DOHH2 (cell line): ENCODE measurements at regions not wholly inside any gene's neighbourhood (a gene's known extent, or its start where the extent isn't known, plus 50 kb on each side); places are given as distances from the start of the nearest gene placed in this dataset.
"Not testable (repeated sequence)": the region's sequence is repeated elsewhere in the genome, so short reads cannot be mapped to it uniquely, and the experiment has no call there.

Experiments used
- CTCF ChIP-seq: fragments of 200-600 bp; sonication (generic); IDR thresholded peaks from one replicate; pipeline ENCODE4 v1.5.1; 2014; ENCODE audit warnings: antibody characterized with exemption, mild to moderate bottlenecking, low read depth, low read length; ENCODE audit not compliant: poor library complexity, severe bottlenecking
- EZH2phosphoT487 ChIP-seq: fragments of 200-600 bp; sonication (generic); IDR thresholded peaks from 2 replicates; pipeline ENCODE4 v1.6.1; 2017; ENCODE audit warnings: borderline replicate concordance, mild to moderate bottlenecking, antibody characterized with exemption, low read length, moderate library complexity, mixed read lengths

DNA sequence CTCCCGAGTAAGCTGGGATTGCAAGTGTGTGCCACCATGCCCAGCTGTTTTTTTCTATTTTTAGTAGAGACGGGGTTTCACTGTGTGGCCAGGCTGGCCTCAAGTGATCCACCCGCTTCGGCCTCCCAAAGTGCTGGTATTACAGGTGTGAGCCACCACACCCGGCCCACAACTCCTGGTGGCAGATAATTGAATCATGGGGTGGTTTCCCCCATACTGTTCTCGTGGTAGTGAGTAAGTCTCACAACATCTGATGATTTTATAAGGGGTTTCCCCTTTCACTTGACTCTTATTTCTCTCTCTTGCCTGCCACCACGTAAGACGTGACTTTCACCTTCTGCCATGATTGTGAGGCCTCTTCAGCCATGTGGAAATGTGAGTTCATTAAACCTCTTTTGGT, 79.1 kb downstream of the SOWAHC start:
- TF ChIP-seq CTCF, EZH2phosphoT487: not testable (repeated sequence)
